Thyroid gland (tissue), 4 donors: ENCODE measurements at regions not wholly inside any gene's neighbourhood (a gene's known extent, or its start where the extent isn't known, plus 50 kb on each side); places are given as distances from the start of the nearest gene placed in this dataset.

Experiments
- DNase-seq, 2 donors: peaks; one replicate each; pipeline ENCODE4 v3.0.0-alpha.2; 2019
- H3K27ac ChIP-seq, 3 donors: fragments of 200-600 bp; sonication (generic); 1 replicate in 2 of 3; 2 replicates in 1 of 3; pipeline ENCODE4 v1.5.1; 2016 to 2019; ENCODE audit warnings: mild to moderate bottlenecking in 1 of 3, moderate library complexity in 1 of 3
- H3K27me3 ChIP-seq: fragments of 200-600 bp; sonication (generic); one replicate; pipeline ENCODE4 v1.5.1; 2019
- H3K36me3 ChIP-seq, 2 donors: fragments of 200-600 bp; sonication (generic); one replicate each; pipeline ENCODE4 v1.5.1; 2016 to 2019
- H3K4me1 ChIP-seq, 2 donors: fragments of 200-600 bp; sonication (generic); one replicate each; pipeline ENCODE4 v1.5.1; 2017 to 2019
- H3K4me3 ChIP-seq, 3 donors: fragments of 200-600 bp; sonication (generic); replicated peaks in 1 of 3; 1 replicate in 2 of 3; 2 replicates in 1 of 3; pipeline ENCODE4 v1.5.1; 2016; ENCODE audit warnings: mild to moderate bottlenecking in 1 of 3
- H3K9me3 ChIP-seq: fragments of 200-600 bp; sonication (generic); one replicate; pipeline ENCODE4 v1.5.1; 2017
- CTCF ChIP-seq, 6 experiments: fragments of 200-600 bp in 3 of 6; fragments of 450-650 bp in 3 of 6; sonication (generic) in 3 of 6; IDR thresholded peaks; one replicate each; pipeline ENCODE4 v1.5.1; 2016 to 2019; ENCODE audit warnings: antibody characterized with exemption in 6 of 6, mild to moderate bottlenecking in 2 of 6, inconsistent platforms in 1 of 6, moderate library complexity in 1 of 6
- POLR2A ChIP-seq, 2 donors: fragments of 450-650 bp; IDR thresholded peaks; one replicate each; pipeline ENCODE4 v1.6.1; 2017; ENCODE audit warnings: antibody characterized with exemption in 2 of 2, mild to moderate bottlenecking in 2 of 2, moderate library complexity in 1 of 2
- WGBS, 2 donors: methylation state at CpG; one replicate each; pipeline ENCODE4 v1.1.5; 2017; 5-methylcytosine and 5-hydroxymethylcytosine counted together
- intact Hi-C: fragments of 100-400 bp; cut with DNase I; formaldehyde crosslinking; loops from one replicate; pipeline ENCODE4 v1.15.1; 2023

GRCh38 chr12:74415633-74416032 is 122.0 kb upstream of the ATXN7L3B start:
- Histone ChIP-seq H3K27me3 (no peaks in the 10 kb centered on the region), H3K36me3 (no peaks in the 10 kb centered on the region), H3K4me3 (no peak overlapping the region), H3K4me1 (no peaks in the 10 kb centered on the region), H3K9me3 (no peaks in the 10 kb centered on the region), H3K27ac (no peak overlapping the region)
- no peak for DNase-seq
- intact Hi-C loops: no loop called here
- TF ChIP-seq POLR2A (IDR thresholded peaks at IDR 0.05) (no peak), CTCF (IDR thresholded peaks at IDR 0.05) (peak in 1 of 6 experiments; percentile 28)

GRCh38 chr12:74418573-74418972 is 119.1 kb upstream of the ATXN7L3B start:
- H3K27me3 ChIP-seq: no peaks in the 10 kb centered on the region
- no peak for DNase-seq
- no peaks in the 10 kb centered on the region for H3K9me3 ChIP-seq
- no peak overlapping the region for H3K4me3 ChIP-seq
- no peaks in the 10 kb centered on the region for H3K4me1 ChIP-seq
- TF ChIP-seq POLR2A (IDR thresholded peaks at IDR 0.05) (no peak), CTCF (IDR thresholded peaks at IDR 0.05) (no peak)
- WGBS, 2 donors: 81 to 88% methylated on average over 1 of the region's 1 CpG
- H3K36me3 ChIP-seq: no peaks in the 10 kb centered on the region
- intact Hi-C loops: no loop called here
- H3K27ac ChIP-seq: no peak overlapping the region

- WGBS, 2 donors: 47 to 56% methylated on average over 1 of the region's 1 CpG
- Histone ChIP-seq H3K4me3 (no peak overlapping the region), H3K27me3 (no peaks in the 10 kb centered on the region), H3K27ac (no peak overlapping the region), H3K4me1 (no peaks in the 10 kb centered on the region), H3K9me3 (no peaks in the 10 kb centered on the region), H3K36me3 (no peaks in the 10 kb centered on the region)
- DNase-seq: no peak
- TF ChIP-seq POLR2A (IDR thresholded peaks at IDR 0.05) (no peak), CTCF (IDR thresholded peaks at IDR 0.05) (no peak)
- intact Hi-C loops: no loop called here
Measured at GRCh38 chr12:74424778-74425177, 112.9 kb upstream of the ATXN7L3B start.

GRCh38 chr12:74426091-74426490 is 111.5 kb upstream of the ATXN7L3B start:
- intact Hi-C loops: no loop called here
- Histone ChIP-seq H3K4me3 (no peak overlapping the region), H3K36me3 (no peaks in the 10 kb centered on the region), H3K27ac (no peak overlapping the region), H3K9me3 (no peaks in the 10 kb centered on the region), H3K4me1 (no peaks in the 10 kb centered on the region), H3K27me3 (no peaks in the 10 kb centered on the region)
- DNase-seq: no peak
- TF ChIP-seq POLR2A (IDR thresholded peaks at IDR 0.05): no peak

- no peak overlapping the region for H3K27ac ChIP-seq
- no peaks in the 10 kb centered on the region for H3K4me1 ChIP-seq
- no peaks in the 10 kb centered on the region for H3K9me3 ChIP-seq
- no peaks in the 10 kb centered on the region for H3K27me3 ChIP-seq
- H3K4me3 ChIP-seq: no peak overlapping the region
- no peak for TF ChIP-seq POLR2A (IDR thresholded peaks at IDR 0.05)
- TF ChIP-seq CTCF (IDR thresholded peaks at IDR 0.05): no peak
- no peaks in the 10 kb centered on the region for H3K36me3 ChIP-seq
- no peak for DNase-seq
- intact Hi-C loops: no loop called here
Measured at GRCh38 chr12:74429535-74429934, 108.1 kb upstream of the ATXN7L3B start.

- Histone ChIP-seq H3K9me3 (no peaks in the 10 kb centered on the region), H3K36me3 (no peaks in the 10 kb centered on the region), H3K27me3 (no peaks in the 10 kb centered on the region), H3K4me1 (no peaks in the 10 kb centered on the region), H3K27ac (no peak overlapping the region), H3K4me3 (no peak overlapping the region)
- intact Hi-C loops: no loop called here
- TF ChIP-seq POLR2A (IDR thresholded peaks at IDR 0.05) (no peak), CTCF (IDR thresholded peaks at IDR 0.05) (no peak)
- 69 to 95% methylated on average over 1 of the region's 1 CpG for WGBS, 2 donors
- DNase-seq: no peak
Measured at GRCh38 chr12:74431801-74432200, 105.8 kb upstream of the ATXN7L3B start.
